Osteocyte (in vitro differentiated cells): ENCODE measurements at regions not wholly inside any gene's neighbourhood (a gene's known extent, or its start where the extent isn't known, plus 50 kb on each side); places are given as distances from the start of the nearest gene placed in this dataset.
A peak's percentile ranks its signal among the peaks of the same experiment; 100 is the strongest.

Source experiments
- DNase-seq: peaks from one replicate; pipeline ENCODE4 v3.0.0; 2021; ENCODE audit warnings: mixed read lengths; ENCODE audit not compliant: unreplicated experiment; ENCODE audit errors: extremely low spot score
- H3K27ac Mint-ChIP-seq: one replicate; pipeline ENCODE4 v1.8.0; 2021; ENCODE audit warnings: mild to moderate bottlenecking, mixed read lengths; ENCODE audit not compliant: unreplicated experiment
- H3K27me3 Mint-ChIP-seq: one replicate; pipeline ENCODE4 v1.8.0; 2021; ENCODE audit warnings: mixed read lengths; ENCODE audit not compliant: unreplicated experiment
- H3K36me3 Mint-ChIP-seq: one replicate; pipeline ENCODE4 v1.8.0; 2021; ENCODE audit warnings: mixed read lengths; ENCODE audit not compliant: unreplicated experiment
- H3K4me1 Mint-ChIP-seq: one replicate; pipeline ENCODE4 v1.8.0; 2021; ENCODE audit warnings: mixed read lengths; ENCODE audit not compliant: unreplicated experiment
- H3K4me3 Mint-ChIP-seq: one replicate; pipeline ENCODE4 v1.8.0; 2021; ENCODE audit warnings: mild to moderate bottlenecking, moderate library complexity, mixed read lengths; ENCODE audit not compliant: unreplicated experiment
- H3K9me3 Mint-ChIP-seq: one replicate; pipeline ENCODE4 v1.8.0; 2021; ENCODE audit warnings: mixed read lengths; ENCODE audit not compliant: unreplicated experiment
- CTCF ChIP-seq: fragments of 200-600 bp; sonication (generic); IDR thresholded peaks from 2 replicates; pipeline ENCODE4 v1.5.0; 2021; ENCODE audit warnings: antibody characterized with exemption, mild to moderate bottlenecking, moderate library complexity

DNA sequence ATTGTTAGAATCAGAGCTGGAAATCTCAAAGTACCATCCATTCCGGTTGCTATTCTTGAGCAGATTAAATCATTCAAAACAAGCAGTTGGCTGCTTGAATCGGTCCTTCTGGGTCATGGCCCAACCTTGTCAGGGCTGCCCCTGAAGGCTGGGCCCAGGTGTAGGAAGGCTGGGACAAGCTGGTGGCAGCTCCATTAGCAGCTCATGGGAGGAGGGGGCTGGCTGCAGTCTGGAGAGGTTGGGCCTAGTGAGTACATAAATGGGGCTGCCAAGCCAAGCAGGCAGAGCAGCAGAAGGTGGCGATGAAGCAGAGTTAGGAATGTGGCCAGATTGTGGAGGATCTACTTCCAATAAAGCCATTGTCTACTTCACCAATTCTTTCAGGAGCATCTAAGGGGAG, 81.4 kb downstream of the ADCYAP1 start:
- Mint-ChIP-seq H3K36me3 (no peaks in the 10 kb centered on the region), H3K4me1 (peaks cover 29% of the 10 kb centered on the region), H3K27me3 (no peaks in the 10 kb centered on the region), H3K4me3 (no peak overlapping the region), H3K9me3 (no peaks in the 10 kb centered on the region), H3K27ac (no peak overlapping the region)
- TF ChIP-seq CTCF: no peak
- no peak for DNase-seq

DNA sequence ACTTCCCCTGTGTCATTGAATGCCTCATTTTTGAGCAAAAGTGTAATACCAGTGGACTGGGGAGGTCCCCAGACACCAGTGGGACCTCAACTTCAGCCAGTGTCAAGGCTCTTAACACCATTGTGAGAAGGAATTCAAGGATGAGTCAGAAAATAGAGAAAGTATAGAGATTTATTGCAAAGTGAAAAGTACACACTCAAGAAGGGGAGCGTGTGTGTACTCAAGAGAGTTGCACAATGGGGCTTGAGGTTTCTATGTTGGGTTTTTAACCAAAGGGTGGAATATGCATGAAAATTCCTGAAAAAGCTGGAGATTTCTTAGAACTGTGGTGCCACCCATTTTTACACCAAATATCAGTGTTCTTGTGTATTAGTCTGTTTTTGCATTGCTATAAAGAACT, 81.9 kb downstream of the ADCYAP1 start:
- H3K27ac Mint-ChIP-seq: no peak overlapping the region
- no peaks in the 10 kb centered on the region for H3K27me3 Mint-ChIP-seq
- no peak overlapping the region for H3K4me3 Mint-ChIP-seq
- H3K4me1 Mint-ChIP-seq: peaks cover 33% of the 10 kb centered on the region
- DNase-seq: no peak
- TF ChIP-seq CTCF: no peak
- H3K36me3 Mint-ChIP-seq: no peaks in the 10 kb centered on the region
- H3K9me3 Mint-ChIP-seq: no peaks in the 10 kb centered on the region

DNA sequence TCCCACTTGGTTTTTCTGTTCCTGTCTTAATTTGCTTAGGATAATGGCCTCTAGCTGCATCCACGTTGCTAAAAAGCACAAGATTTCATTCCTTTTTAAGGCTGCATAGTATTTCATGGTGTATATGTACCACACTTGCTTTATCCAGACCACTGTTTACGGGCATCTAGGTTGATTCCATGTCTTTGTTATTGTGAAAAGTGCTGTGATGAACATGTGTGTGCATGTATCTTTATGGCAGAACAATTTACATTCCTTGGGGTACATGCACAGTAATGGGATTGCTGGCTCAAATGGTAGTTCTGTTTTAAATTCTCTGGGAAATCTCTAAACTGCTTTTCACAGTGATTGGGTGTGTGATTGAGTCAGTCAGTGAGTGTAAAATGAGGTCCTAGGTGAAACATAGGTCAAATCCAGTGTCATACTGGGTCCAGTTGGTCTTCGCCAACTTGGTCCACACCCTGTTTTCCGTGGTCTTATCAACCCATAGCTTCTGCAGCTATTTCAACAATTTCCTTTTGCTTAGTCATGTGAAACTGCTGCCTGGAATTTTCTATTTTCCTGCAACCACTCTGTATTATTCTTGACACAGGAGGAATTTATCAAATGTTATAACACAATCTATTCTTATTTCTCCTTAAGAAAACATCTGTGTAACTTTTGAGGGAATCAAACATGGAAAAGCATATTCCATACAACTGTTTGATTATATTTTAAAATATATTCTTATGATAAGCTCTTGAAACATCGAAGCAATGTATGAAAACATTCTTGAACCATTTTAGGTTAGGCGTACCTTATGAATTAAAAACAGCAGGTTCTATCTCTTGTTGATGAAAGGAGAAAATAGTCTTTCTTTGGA, 82.9 kb downstream of the ADCYAP1 start:
- Mint-ChIP-seq H3K27ac (peak overlapping the region; percentile 50), H3K36me3 (no peaks in the 10 kb centered on the region), H3K9me3 (no peaks in the 10 kb centered on the region), H3K4me1 (peaks cover 35% of the 10 kb centered on the region), H3K27me3 (no peaks in the 10 kb centered on the region), H3K4me3 (no peak overlapping the region)
- no peak for DNase-seq
- no peak for TF ChIP-seq CTCF

DNA sequence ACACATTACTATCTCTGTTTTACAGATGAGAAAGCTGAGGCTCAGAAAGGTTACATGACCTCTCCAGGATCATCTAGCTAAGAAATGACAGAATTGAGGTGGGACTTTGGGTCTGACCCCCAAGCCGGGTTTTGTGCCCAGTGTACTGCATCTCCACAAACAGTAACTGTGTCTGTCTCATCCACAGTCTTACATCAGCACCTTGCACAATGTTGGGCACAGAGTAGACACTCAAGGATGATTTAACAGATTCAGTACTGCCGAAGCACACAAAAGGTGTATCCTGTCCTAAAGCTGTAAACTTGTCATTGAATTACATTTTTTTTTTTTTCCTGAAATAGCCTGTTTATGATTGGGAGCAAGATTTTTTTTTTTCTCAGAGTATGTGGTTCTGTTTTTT, 84.8 kb downstream of the ADCYAP1 start:
- H3K9me3 Mint-ChIP-seq: peaks cover 2% of the 10 kb centered on the region
- no peak overlapping the region for H3K27ac Mint-ChIP-seq
- H3K27me3 Mint-ChIP-seq: no peaks in the 10 kb centered on the region
- no peak for TF ChIP-seq CTCF
- DNase-seq: no peak
- H3K36me3 Mint-ChIP-seq: no peaks in the 10 kb centered on the region
- H3K4me1 Mint-ChIP-seq: peaks cover 36% of the 10 kb centered on the region
- H3K4me3 Mint-ChIP-seq: no peak overlapping the region

GRCh38 chr18:990197-990596, 85.5 kb downstream of the ADCYAP1 start:
- no peak for DNase-seq
- H3K9me3 Mint-ChIP-seq: peaks cover 5% of the 10 kb centered on the region
- TF ChIP-seq CTCF: no peak
- peaks cover 36% of the 10 kb centered on the region for H3K4me1 Mint-ChIP-seq
- H3K4me3 Mint-ChIP-seq: no peak overlapping the region
- no peaks in the 10 kb centered on the region for H3K36me3 Mint-ChIP-seq
- H3K27me3 Mint-ChIP-seq: no peaks in the 10 kb centered on the region
- H3K27ac Mint-ChIP-seq: no peak overlapping the region
